GM12891 (cell line): ENCODE measurements at regions not wholly inside any gene's neighbourhood (a gene's known extent, or its start where the extent isn't known, plus 50 kb on each side); places are given as distances from the start of the nearest gene placed in this dataset.

Experiments used
- PAX5 ChIP-seq: IDR thresholded peaks from 2 replicates; pipeline ENCODE4 v1.6.1; 2011; ENCODE audit warnings: low read length, moderate library complexity, mild to moderate bottlenecking; ENCODE audit not compliant: insufficient read depth, severe bottlenecking
- POLR2A ChIP-seq: IDR thresholded peaks from 2 replicates; pipeline ENCODE4 v1.6.1; 2011; ENCODE audit warnings: low read depth, low read length, control low read depth
- SPI1 ChIP-seq: IDR thresholded peaks from 2 replicates; pipeline ENCODE4 v1.6.1; 2011; ENCODE audit warnings: low read depth, low read length, control low read depth

DNA sequence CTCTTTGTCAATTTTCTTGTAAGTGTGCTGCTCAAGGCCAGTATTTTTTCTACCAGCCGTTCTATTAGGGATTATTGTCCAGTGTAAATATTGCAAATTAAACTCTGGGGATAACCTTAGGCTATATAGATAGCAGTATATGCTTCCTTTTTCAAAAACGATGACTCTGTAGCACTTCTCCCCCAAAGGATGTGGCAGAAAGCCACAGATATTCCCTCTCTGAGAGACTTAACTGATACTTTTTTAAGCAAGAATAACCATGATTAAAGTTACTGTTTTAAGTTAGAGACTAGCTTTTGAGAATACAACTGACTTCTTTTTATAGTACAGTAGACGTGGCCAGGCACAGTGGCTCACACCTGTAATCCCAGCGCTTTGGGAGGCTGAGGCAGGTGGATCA, 130.0 kb downstream of the FHIP1A start:
- TF ChIP-seq SPI1 = no peak
- TF ChIP-seq POLR2A = no peak
- no peak for TF ChIP-seq PAX5
